ENCODE measurements at regions not wholly inside any gene's neighbourhood (a gene's known extent, or its start where the extent isn't known, plus 50 kb on each side); places are given as distances from the start of the nearest gene placed in this dataset.

DNA sequence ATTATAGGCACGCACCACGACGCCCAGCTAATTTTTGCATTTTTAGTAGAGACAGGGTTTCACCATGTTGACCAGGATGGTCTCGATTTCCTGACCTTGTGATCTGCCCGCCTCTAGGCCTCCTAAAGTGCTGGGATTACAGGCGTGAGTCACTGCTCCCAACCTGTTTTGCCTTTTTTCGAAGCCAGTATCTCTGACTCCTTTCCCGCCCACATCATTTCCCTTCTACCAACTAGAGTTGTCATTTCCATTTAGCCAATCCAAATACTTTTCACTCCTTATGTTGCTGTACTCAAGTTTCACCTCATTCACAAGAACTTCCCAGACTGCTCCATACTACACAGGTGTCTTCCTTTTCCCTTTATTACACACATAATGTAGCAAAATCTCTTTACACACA, 502.6 kb upstream of the CDH6 start:
- no peak for DNase-seq

DNA sequence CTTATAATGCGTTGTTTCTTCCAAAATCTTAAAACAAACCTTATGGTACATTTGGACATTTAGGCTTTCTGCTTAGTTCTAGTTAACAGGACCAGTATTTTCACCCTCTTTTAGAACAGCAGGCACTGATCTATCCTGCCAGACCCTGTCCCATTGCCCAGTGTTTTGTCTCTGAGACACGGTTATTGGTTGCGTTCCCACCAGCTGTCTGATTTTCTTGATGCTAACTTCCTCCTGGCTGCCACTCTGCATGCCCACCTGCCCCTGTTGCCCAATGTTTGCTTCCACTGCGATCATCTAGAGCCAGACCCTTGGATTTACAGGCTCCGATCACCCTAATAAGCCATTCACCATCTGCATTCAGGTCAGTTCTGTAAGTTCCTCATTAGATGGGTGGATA, 506.0 kb upstream of the CDH6 start:
- no peak for DNase-seq

DNA sequence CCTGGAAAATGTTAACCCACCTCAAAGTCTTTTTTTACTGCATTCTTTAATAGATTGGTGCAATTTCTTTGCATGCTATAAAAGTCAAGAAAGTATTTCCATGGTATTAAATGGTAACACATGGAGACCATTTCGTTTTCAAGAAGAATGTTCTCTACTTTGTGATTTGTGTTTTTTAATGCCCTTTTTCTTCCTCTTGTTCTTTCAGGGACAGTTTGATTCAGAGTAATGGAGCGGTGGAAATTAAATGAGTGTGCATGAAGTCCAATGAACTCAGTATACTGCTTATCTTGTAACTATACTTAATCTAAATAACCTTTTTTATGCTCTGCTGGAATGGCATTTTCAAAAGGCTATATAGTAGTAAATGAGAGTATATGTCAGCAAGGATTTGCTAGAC, 507.0 kb upstream of the CDH6 start:
- no peak for DNase-seq

DNA sequence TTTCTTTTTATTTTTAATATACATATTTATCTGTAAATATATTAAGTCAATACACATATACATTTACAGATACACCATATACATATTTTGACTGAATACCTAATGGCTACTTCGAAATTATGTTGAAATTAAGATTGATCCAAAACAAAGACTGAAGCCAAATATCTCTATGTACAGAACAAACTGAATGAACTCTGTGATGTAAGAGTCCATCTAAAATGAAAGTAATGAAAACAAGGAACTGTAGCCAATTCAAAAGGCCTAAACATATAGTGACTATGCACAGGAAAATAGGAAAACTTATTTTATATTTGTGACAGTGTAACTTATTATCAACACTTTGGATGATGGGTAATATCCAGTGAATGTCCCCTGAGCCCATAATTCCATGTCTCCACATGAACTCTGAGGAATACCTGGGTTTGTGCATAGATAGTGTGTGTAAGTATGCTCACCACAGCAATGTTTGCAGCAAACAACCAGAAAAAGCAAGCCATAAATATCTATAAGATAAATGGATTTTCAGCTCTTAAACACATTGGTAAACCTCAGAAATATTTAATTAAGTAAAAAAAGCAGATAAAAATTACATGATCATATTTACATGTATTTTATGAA, 517.2 kb upstream of the CDH6 start:
- DNase-seq: no peak

DNA sequence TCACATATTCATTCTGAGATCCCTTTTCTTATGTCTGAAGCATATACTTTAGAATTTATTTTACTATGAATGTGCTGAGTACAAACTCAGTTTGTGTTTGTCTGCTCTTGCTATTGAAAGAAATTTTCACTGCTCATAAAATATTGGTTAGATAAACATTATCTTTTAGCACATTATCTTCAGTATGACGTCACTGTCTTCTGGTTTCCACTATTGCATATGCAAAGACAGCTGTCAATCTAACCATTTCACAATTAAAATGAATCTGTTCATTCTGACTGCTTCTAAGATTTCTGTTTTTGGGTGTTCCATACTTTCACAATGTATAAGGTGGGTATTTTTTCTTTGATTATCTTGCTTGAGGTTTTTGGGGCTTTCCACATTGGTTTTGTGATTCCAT, 526.2 kb upstream of the CDH6 start:
- DNase-seq: no peak

DNA sequence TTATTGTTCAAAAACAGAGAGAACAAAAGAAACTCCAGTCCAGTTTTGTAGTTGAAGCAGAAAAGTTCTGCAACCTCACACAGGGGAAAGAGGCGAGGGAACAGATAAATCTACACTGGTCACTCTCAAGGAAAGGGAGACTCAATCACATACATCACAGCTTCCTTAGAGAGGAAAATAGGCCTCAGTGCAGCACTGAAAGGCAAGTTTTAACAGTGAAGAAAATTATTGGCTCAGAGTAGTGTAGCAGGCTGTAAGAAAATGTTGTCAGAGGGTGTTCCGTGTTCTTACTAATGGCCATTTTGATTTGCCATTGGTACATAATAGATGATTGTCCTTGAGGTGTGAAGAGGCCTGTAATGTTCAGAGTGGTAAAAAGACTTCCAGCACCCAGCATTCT, 530.0 kb upstream of the CDH6 start:
- no peak for DNase-seq

DNA sequence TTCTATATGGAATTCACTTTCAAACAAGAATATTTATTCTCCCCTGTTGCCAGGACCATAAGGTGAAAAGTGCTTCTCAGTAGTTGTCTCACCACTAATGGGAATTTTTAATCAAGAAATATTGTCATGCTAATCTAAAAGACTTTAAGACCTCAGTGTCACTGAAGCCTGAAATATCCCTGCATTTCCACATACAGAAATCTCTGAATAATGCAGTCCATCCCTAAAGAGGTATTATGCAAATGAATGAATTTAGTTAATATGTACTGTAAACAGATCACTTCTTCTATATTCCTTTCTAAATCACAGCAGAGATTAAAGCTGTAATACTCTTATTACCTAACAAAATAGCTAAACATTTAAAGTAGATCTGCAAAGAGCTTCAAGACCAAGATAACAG, 531.1 kb upstream of the CDH6 start:
- no peak for DNase-seq

DNA sequence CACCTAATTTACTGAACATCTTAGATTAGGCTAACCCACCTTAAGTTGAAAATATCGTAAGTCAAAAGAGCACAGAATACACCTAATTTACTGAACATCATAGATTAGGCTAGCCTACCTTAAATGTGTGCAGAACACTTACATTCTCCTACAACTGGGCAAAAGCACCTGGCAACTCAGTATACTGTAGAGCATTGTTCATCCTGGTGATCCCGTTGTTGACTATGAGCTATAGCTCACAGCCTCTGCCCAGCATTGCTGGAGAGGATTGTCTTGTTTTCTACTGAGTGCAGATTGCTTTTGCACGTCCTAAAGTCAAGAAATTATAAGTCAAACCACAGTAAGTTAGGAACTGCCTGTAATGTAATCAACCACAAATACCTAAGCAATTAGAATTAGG, 531.8 kb upstream of the CDH6 start:
- no peak for DNase-seq

DNA sequence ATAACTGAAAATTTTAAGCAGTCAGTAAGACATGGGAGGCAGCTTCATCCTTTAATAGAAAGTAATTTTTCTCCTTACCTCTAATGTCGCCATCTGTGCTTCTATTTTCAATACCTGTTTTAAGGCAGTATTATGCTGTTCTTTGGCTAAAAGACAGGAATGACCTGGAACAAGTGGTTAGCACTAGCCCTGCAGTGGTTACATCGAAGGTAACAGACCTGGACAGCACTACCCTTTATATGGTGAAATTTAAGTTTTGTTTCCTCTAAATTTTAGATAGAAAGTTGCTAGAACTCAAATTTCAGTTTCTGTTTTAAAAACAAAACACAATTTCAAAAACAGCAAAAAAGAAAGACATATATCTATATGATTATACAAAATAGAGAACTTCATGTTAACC, 534.1 kb upstream of the CDH6 start:
- DNase-seq: no peak

DNA sequence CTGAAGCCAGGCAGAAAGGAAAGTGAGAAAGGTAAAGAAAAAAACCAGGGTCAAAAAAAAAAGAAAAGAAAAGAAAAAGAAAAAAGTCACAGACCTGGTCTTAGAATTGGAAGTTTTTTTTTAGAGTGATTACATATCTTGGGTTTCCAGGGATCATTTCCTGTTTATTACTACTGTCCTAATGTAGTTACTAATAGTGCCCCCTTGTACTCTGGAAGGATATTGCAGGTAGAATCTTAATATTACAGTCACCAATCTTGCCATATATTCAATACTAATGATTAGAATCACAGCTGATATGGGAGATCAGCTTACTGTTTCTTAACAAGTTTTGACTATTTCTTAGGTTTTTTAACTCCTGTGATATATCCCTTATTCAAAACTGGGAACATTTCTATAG, 543.2 kb upstream of the CDH6 start:
- DNase-seq: no peak

DNA sequence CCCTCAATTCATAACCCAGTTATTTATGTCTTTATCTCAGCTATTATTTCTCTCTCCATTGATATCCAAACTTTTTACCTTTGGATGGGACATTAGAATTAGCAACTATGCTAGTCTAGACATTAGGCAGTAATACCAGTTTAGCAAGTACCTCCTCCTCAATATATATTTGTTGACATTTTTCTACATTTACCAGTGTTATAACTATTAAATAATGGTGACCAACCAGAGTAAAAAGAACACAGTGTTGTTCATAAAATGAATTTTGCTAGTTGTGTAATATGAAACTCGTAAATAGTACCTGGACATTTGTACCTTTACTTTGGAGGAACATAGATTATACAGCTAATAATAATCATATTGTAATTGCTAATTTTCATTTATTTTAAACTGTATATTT, 554.6 kb upstream of the CDH6 start:
- no peak for DNase-seq

DNA sequence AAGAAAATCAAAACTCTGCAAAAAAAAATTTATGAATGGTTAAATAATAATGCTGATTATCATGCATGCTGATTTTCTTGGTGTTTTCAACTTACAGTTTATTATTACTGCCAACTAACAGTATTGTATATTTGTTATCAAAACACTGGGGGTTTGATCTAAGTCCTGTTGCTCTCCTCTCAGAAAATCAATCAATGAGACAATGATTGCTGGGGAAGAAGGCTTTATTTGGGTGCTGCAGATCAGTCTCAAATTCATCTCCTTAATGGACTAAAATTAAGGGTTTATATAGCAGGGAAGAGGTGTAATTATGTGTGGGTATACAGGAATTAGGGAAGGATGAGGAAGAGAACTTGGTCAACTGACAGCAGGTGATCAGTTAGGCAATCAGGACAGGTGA, 565.5 kb upstream of the CDH6 start:
- no peak for DNase-seq

DNA sequence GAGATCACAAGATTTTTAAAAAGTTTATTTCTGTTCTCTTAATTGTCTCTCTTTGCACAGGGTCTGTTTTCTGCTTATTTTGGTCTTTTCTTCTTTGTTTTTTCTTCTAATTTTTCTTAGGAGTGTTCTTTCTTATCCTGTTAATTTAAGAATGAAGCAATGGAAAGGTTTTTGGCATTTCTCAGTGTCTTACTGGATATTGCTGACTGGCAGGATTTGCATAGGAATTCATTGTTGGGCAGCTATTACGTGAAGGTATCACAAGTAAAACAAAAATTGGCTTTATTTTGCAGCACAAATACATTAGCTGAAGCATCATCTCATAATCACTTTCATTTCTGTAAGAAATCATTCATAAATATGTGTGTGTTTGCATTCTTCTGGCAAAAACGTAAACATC, 566.9 kb upstream of the CDH6 start:
- DNase-seq: no peak

DNA sequence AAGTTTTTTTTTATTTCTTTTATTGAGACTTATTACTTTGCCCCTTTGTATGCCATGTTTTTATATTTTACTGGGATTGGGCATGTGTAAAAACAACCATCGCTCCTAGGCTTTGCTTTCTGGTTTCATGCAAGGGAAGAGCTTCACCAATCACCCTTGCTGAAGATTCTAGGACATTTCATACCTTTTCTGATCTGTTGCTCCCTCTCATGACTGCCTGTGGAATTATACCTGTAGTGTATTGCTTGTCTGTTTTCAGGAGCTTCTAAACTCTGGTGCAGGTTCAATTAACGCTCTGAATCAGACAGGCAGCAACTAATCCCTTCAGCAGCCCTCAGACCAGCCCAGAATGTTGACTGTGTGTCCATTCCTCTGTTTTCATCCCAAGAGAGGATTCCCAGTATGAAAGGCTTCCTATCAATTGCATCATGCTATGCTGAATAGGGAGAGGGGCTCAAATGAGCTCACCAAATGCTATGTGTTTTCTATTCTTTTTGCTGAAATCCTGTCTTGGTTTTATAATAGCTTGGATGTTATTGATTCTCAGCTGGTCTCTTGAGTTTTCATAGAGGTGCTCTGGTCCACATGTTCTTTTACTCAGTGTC, 572.9 kb upstream of the CDH6 start:
- no peak for DNase-seq

DNA sequence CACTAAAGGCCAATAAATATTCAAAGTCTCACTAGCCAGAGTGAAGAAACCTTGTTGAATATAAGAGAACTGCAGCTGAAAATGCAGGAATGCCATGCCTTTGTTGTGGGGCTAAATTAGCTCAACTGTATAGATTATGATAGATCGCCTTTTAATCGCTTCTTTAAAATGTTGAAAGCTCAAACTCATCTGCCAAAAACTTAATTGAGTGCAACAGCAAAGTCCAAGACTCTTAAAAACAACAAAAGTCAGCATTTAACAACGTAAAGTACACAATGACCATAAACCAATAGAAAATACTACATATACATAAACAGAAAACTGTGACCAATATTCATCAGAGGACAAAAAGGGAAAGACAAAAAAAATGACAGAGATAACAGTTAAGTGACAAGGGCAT, 585.0 kb upstream of the CDH6 start:
- DNase-seq: no peak

DNA sequence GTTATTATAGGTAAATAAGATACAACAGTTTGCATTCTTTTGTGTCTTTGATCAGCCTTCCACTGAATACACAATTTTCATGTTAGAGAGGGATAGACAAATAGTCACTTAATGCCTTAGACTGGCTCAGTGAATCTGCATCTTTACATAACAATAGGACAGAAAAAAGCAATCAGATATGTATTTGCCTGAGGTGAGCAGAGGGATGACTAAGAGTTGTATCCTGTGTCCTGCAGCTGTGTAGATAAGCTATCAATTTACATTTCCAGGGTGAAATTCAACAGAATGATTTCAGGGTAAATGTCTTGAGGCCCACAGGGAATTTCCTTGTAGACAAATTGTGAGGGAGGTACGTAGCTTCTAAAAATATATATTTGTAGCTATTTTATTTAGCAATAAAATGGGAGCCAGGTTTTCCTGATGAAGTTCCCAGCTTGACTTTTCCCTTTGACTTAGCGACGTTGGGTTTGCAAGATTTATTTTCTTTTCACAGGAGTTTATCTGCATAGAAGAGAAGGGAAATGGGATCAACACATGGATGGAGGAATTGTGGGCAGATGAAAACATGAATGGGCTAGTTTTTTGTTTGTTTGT, 586.1 kb upstream of the CDH6 start:
- DNase-seq: no peak

DNA sequence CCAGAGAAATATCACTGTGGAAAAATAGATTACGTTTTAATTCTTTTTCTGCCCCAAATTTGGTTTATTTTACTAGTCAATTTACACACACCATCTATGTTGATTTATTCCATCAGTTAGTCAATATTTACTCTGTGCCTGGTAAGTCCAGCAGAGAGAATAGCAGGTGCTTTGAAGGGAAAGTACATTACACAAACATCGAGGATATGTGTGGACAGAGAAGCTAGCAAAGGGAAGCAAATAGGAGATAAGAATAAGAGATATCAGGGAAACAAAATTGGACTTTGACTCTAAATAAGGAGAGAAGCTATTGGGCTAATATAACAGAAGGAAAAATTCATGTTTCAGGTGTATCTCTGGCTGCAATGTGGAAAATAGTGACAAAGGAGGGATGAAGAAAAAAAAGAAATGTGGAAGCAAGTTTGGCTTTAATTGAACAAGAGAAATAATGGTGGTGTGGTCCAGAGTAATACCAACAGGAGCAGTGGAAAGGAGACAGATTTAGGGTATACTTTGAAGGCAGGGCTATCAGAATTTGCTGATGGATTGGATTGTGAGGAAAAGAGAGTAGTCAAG, 587.7 kb upstream of the CDH6 start:
- DNase-seq: no peak

DNA sequence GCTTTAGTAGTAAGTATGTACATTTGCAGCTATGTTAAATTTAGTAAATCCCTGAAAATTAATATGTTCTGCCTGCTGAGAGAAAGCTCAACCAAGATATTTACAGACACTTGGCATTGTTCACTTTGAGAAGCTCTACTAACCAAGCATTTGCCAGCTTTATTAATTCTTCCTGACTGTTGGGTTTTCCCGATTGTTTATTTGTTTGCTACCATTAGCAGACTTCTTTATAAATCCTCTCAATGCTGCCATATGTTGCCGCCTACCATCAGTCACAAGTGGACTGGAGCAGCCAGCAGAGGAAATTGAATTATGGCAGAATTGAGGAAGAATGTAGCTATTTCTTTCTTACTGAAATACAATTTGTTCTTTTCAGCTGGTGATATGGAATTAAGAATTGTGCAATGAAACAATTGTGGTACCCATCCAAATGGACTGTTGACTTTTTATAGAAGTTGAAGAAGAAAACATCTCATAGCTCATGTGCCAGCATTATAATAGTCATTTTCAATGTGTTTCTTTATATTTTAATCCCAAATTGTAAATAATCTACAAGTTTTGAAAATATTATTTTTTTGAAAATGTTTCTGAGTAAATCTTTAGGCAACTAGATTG, 588.7 kb upstream of the CDH6 start:
- DNase-seq: no peak

DNA sequence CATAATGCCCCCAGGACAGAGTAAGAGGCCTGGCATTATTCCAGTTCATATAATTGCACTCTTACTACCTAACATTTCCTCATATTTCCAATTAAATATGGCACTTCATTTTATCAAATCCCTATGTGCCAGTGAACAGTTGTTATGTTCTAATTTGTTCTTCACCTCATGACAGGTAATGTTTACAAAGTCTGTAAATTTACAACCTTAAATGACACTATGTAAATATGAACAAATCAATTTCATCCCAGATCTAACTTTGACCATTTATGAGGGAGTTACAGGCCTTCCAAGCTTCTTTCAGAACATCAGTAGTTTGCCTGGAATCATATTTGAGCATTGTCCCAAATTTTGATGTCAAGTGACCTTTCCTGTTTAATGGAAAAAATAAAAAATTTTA, 592.6 kb upstream of the CDH6 start:
- no peak for DNase-seq

DNA sequence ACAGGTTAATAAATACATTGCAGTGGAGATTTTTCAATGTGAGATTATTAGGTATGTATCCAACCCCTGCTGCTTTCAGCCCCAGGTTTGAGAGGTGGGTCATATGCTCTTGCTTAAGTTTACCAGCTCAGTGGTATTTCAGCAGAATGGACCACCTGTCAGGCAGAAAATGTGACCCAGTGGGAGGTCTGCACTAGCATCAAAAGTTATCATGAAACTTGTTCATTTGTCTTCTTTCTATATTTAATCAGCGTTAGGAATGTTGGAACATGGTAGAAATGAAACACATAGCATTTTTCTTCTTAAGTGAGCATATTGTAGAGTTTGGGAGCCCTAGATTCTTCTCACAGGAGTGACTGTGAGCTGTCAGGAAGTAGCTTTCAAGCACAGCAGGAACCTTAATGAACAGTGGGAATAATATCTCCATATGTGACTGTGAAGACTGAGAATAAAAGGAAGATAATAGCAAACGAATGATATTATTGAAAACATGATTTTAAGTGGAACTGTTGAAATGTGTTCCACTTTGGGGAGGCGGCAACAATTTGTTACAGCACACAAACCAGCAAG, 596.9 kb upstream of the CDH6 start:
- no peak for DNase-seq

DNA sequence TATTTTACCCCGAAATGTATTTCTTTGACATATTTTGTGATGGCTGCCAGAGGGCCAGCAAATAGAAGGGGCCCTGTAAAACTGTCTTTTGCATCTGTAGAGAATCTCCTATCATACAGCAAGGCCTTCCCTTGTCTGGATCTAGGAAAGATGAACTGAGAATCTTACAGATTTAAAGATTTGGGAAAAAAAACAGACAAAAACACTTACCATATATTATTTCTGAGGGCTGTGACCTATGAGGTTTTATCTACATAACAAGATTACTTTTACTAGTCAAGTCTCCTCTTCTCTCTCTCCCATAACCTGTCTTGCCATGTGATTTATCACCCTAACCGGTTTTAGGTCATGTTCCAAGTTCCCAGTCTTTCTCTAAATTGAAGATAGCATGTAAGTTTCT, 599.2 kb upstream of the CDH6 start:
- DNase-seq: no peak

DNA sequence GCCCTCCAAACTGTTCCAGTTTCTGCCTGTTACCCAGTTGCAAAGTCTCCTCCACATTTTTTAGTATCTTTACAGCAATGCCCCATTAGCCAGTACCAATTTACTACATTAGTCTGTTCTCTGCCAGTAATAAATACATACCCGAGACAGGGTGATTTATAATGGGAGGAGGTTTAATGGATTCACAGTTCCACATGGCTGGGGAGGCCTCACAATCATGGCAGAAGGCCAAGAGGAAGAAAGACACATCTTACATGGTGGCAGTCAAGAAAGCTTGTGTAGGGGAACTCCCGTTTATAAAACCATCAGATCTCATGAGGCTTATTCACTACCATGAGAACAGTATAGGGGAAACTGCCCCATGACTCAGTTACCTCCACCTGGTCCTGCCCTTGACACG, 600.7 kb upstream of the CDH6 start:
- DNase-seq: no peak

DNA sequence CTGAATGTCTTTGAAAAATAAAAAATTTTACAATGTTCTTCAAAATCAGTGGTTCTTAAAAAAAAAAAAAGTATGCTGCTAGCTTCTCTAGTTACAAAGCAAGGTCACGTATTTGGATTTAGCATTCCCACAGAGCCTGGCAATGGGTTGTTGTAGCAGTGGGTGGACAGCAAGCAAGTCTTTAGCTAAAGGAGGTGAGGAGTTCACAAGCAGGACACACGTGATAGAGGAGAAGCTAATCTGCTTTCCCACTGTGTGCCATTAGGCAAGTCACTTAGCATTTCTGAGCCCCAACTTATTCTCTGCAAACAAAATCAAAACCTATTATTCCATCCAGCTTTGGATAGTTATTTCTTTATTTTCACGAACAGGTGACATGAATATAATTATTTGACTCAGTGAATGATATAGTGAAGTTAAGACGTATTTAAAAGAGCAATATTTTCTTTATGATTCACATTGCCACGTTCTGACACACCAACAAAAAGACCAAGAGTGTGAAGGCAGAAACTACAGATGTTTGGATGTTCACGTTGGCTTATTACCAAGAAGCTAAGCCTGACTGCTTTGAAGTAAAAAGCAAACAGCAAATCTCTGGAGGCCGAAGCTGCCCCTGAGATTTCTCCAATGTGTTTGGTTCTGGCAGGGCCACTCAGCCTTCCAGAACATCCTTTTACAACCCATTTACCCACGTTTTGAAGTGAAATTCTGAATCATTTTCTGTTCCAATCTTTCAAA, 612.1 kb upstream of the CDH6 start:
- DNase-seq: no peak
